ENCODE measurements at regions not wholly inside any gene's neighbourhood (a gene's known extent, or its start where the extent isn't known, plus 50 kb on each side); places are given as distances from the start of the nearest gene placed in this dataset.
"Not testable (repeated sequence)": the region's sequence is repeated elsewhere in the genome, so short reads cannot be mapped to it uniquely, and the experiment has no call there.

GRCh38 chr1:72986591-72987290, 704.4 kb upstream of the NEGR1 start:
- Histone ChIP-seq H3K4me3 (no peak overlapping the region), H3K9me3 (no peaks in the 10 kb centered on the region), H3K4me2 (no peak overlapping the region), H3K27ac (no peak overlapping the region), H3K4me1 (no peaks in the 10 kb centered on the region)
- DNase-seq (ENCODE audit: low read depth in 1 of 2, low spot score in 1 of 2), result no peak
- POLR2A ChIA-PET, result no interaction called here
- TF ChIP-seq ELK1 (IDR thresholded peaks at IDR 0.05; ENCODE audit: low read depth, low read length), result no peak
- TF ChIP-seq CHD2 (IDR thresholded peaks at IDR 0.05; ENCODE audit: low read length, partially characterized antibody), result no peak
- TF ChIP-seq NR3C1 (IDR thresholded peaks at IDR 0.05), result no peak
- TF ChIP-seq MAZ (IDR thresholded peaks at IDR 0.05; ENCODE audit: borderline replicate concordance, low read depth, low read length), result no peak
- no peak for TF ChIP-seq BCL3 (IDR thresholded peaks at IDR 0.05)
- no peak for TF ChIP-seq KDM5A (IDR thresholded peaks at IDR 0.05)
- no peak for TF ChIP-seq HMGXB4 (CRISPR knock-in tag; IDR thresholded peaks at IDR 0.05; ENCODE audit: borderline replicate concordance)
- TF ChIP-seq PBX3 (IDR thresholded peaks at IDR 0.05), result no peak
- no peak for TF ChIP-seq EHMT2 (IDR thresholded peaks at IDR 0.05; ENCODE audit: low read depth)
- TF ChIP-seq BHLHE40 (IDR thresholded peaks at IDR 0.05; ENCODE audit: low read depth, low read length), result no peak
- no peak for FAIRE-seq
- WGBS (ENCODE audit: missing lambda C conversion rate), result 0% methylated on average over 2 of the region's 2 CpGs
- CTCF ChIA-PET, result no interaction called here
- no peak for ATAC-seq

- H3K4me1 ChIP-seq; H3K27ac ChIP-seq; POLR2A ChIA-PET; CTCF ChIA-PET; H3K4me3 ChIP-seq; H3K9me3 ChIP-seq; FAIRE-seq; ATAC-seq; DNase-seq (ENCODE audit: low read depth in 1 of 2, low spot score in 1 of 2); H3K4me2 ChIP-seq: not testable (repeated sequence)
- 21% methylated on average over 11 of the region's 11 CpGs for WGBS (ENCODE audit: missing lambda C conversion rate)
Measured at GRCh38 chr1:72985024-72985423, 702.7 kb upstream of the NEGR1 start.

GRCh38 chr1:72983011-72983410, 700.7 kb upstream of the NEGR1 start:
- CTCF ChIA-PET; H3K4me3 ChIP-seq; H3K4me1 ChIP-seq; H3K4me2 ChIP-seq; ATAC-seq; H3K27ac ChIP-seq; POLR2A ChIA-PET; DNase-seq (ENCODE audit: low read depth in 1 of 2, low spot score in 1 of 2); H3K9me3 ChIP-seq; FAIRE-seq: not testable (repeated sequence)
- 16% methylated on average over 15 of the region's 15 CpGs for WGBS (ENCODE audit: missing lambda C conversion rate)

GRCh38 chr1:72969461-72969860, 687.1 kb upstream of the NEGR1 start:
- WGBS (ENCODE audit: missing lambda C conversion rate), result 6% methylated on average over 1 of the region's 1 CpG
- no peaks in the 10 kb centered on the region for H3K4me1 ChIP-seq
- H3K9me3 ChIP-seq, result no peaks in the 10 kb centered on the region
- DNase-seq (ENCODE audit: low read depth in 1 of 2, low spot score in 1 of 2), result no peak
- no peak for ATAC-seq
- no peak overlapping the region for H3K4me3 ChIP-seq
- ChIA-PET CTCF (no interaction called here), POLR2A (no interaction called here)
- H3K27ac ChIP-seq, result no peak overlapping the region
- H3K4me2 ChIP-seq, result no peak overlapping the region
- FAIRE-seq, result no peak
- TF ChIP-seq FOSL2 (IDR thresholded peaks at IDR 0.05) (no peak), FOSL2 (CRISPR knock-in tag; IDR thresholded peaks at IDR 0.05) (no peak), SMC3 (IDR thresholded peaks at IDR 0.05) (no peak), SREBF2 (IDR thresholded peaks at IDR 0.05) (no peak), EP300 (IDR thresholded peaks at IDR 0.05) (no peak), ESRRA (IDR thresholded peaks at IDR 0.05; ENCODE audit: borderline replicate concordance, low read length) (no peak), MAX (IDR thresholded peaks at IDR 0.05) (no peak), POLR2AphosphoS2 (conservative IDR thresholded peaks at IDR 0.05; ENCODE audit: low read length) (no peak), MAFK (IDR thresholded peaks at IDR 0.05; ENCODE audit: partially characterized antibody) (no peak), E2F6 (IDR thresholded peaks at IDR 0.05; ENCODE audit: borderline replicate concordance, low read depth) (no peak), CEBPB (IDR thresholded peaks at IDR 0.05) (no peak), CHD4 (IDR thresholded peaks at IDR 0.05; ENCODE audit: borderline replicate concordance) (no peak), JUNB (IDR thresholded peaks at IDR 0.05) (no peak), ELK1 (IDR thresholded peaks at IDR 0.05; ENCODE audit: low read depth, low read length) (no peak)
